DOHH2 (cell line): ENCODE measurements at regions not wholly inside any gene's neighbourhood (a gene's known extent, or its start where the extent isn't known, plus 50 kb on each side); places are given as distances from the start of the nearest gene placed in this dataset.

ENCODE experiments used
- H3F3A ChIP-seq: fragments of 200-600 bp; sonication (generic), shearing (Covaris generic); 2 replicates; pipeline ENCODE4 v1.6.0; 2016; ENCODE audit warnings: antibody characterized with exemption, mild to moderate bottlenecking; ENCODE audit not compliant: control insufficient read depth, insufficient read depth
- H3K27ac ChIP-seq: fragments of 200-600 bp; sonication (generic); 2 replicates; pipeline ENCODE4 v1.5.1; 2014; ENCODE audit warnings: low read depth, mild to moderate bottlenecking, low read length, moderate library complexity
- H3K27me3 ChIP-seq: fragments of 200-600 bp; sonication (generic); 2 replicates; pipeline ENCODE4 v1.6.1; 2014; ENCODE audit warnings: mild to moderate bottlenecking, low read length, mixed read lengths; ENCODE audit not compliant: control insufficient read depth
- H3K36me3 ChIP-seq: fragments of 200-600 bp; sonication (generic); 2 replicates; pipeline ENCODE4 v1.6.1; 2014; ENCODE audit warnings: mild to moderate bottlenecking, low read length, moderate library complexity, mixed read lengths; ENCODE audit not compliant: control insufficient read depth
- H3K4me1 ChIP-seq: fragments of 200-600 bp; sonication (generic); 2 replicates; pipeline ENCODE4 v1.6.1; 2014; ENCODE audit warnings: mild to moderate bottlenecking, low read length, mixed read lengths; ENCODE audit not compliant: control insufficient read depth
- H3K4me2 ChIP-seq: fragments of 200-600 bp; sonication (generic); 2 replicates; pipeline ENCODE4 v1.6.0; 2014; ENCODE audit warnings: mild to moderate bottlenecking, low read length, moderate library complexity
- H3K4me3 ChIP-seq: fragments of 200-600 bp; sonication (generic); 2 replicates; pipeline ENCODE4 v1.5.1; 2014; ENCODE audit warnings: mild to moderate bottlenecking, low read length, mixed read lengths
- H3K79me2 ChIP-seq: fragments of 200-600 bp; sonication (generic); 2 replicates; pipeline ENCODE4 v1.6.1; 2014; ENCODE audit warnings: mild to moderate bottlenecking, low read length, mixed read lengths; ENCODE audit not compliant: control insufficient read depth
- H3K9me2 ChIP-seq: fragments of 200-600 bp; sonication (generic); replicated peaks from 2 replicates; pipeline ENCODE4 v1.6.1; 2014; ENCODE audit warnings: mild to moderate bottlenecking, low read length, mixed read lengths; ENCODE audit not compliant: control insufficient read depth
- H3K9me3 ChIP-seq: fragments of 200-600 bp; sonication (generic); 2 replicates; pipeline ENCODE4 v1.6.1; 2014; ENCODE audit warnings: antibody characterized with exemption, low read length, mixed read lengths; ENCODE audit not compliant: control insufficient read depth, insufficient read depth
- H4K20me1 ChIP-seq: fragments of 200-600 bp; sonication (generic); 2 replicates; pipeline ENCODE4 v1.6.0; 2014; ENCODE audit warnings: low read depth, mild to moderate bottlenecking, antibody characterized with exemption, low read length, moderate library complexity; ENCODE audit not compliant: control insufficient read depth, insufficient read depth
- EZH2phosphoT487 ChIP-seq: fragments of 200-600 bp; sonication (generic); IDR thresholded peaks from 2 replicates; pipeline ENCODE4 v1.6.1; 2017; ENCODE audit warnings: borderline replicate concordance, mild to moderate bottlenecking, antibody characterized with exemption, low read length, moderate library complexity, mixed read lengths
- TF ChIP-seq, protein P1 (sequence below): fragments of 200-600 bp; sonication (generic); IDR thresholded peaks from one replicate; pipeline ENCODE4 v1.5.1; 2014; ENCODE audit warnings: antibody characterized with exemption, mild to moderate bottlenecking, low read depth, low read length; ENCODE audit not compliant: poor library complexity, severe bottlenecking

DNA sequence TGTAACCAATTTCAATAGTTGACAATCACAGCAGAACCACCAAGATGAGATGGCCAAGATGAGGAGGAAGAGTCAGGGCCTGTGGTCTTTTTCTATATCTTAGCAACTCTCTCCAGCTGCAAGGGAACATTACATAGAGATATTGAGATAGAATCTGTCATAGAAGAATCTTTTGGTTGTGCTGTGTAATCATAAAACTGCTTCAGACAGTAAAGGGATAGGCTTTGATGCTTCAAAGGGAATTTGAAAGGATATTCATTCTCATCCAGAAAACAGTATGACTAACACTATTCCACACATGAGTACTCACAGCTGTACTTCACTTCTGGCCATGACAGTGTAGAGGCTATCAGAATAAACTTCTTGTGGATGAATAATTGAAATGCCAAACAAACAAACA is 145.9 kb downstream of the YIPF5 start:
- Histone ChIP-seq H3K9me3 (peaks cover 2% of the 10 kb centered on the region; the same call in 1 of the 2 replicates), H3K4me2 (no peak overlapping the region), H4K20me1 (no peaks in the 10 kb centered on the region), H3K27ac (no peak overlapping the region), H3K27me3 (no peaks in the 10 kb centered on the region), H3K9me2 (no peaks in the 10 kb centered on the region), H3K79me2 (no peaks in the 10 kb centered on the region), H3K4me3 (no peak overlapping the region), H3K4me1 (peaks cover 4% of the 10 kb centered on the region), H3K36me3 (no peaks in the 10 kb centered on the region), H3F3A (no peaks in the 10 kb centered on the region)
- no peak for TF ChIP-seq EZH2phosphoT487
- TF ChIP-seq, protein P1, sequence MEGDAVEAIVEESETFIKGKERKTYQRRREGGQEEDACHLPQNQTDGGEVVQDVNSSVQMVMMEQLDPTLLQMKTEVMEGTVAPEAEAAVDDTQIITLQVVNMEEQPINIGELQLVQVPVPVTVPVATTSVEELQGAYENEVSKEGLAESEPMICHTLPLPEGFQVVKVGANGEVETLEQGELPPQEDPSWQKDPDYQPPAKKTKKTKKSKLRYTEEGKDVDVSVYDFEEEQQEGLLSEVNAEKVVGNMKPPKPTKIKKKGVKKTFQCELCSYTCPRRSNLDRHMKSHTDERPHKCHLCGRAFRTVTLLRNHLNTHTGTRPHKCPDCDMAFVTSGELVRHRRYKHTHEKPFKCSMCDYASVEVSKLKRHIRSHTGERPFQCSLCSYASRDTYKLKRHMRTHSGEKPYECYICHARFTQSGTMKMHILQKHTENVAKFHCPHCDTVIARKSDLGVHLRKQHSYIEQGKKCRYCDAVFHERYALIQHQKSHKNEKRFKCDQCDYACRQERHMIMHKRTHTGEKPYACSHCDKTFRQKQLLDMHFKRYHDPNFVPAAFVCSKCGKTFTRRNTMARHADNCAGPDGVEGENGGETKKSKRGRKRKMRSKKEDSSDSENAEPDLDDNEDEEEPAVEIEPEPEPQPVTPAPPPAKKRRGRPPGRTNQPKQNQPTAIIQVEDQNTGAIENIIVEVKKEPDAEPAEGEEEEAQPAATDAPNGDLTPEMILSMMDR, result no peak

DNA sequence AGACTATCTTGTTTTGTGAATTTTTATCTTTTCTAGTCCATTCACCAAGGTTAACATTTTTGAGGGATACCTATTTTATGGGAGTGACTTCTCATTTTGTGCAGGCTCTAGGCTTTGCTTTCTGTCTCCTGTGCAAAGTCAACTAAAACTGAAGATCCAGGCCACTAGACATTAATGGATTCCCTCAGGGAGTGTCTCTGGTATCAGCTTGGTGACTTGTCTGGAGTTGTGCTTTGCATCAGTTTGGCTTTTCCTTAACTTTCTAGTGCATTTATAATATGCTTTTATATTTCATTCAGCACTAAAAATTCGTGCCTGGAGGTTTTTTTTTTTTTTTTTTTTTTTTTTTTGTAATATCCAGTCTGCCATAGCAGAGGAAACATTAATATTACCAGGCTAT is 144.2 kb downstream of the YIPF5 start:
- Histone ChIP-seq H3K27ac (no peak overlapping the region), H3K4me3 (no peak overlapping the region), H3F3A (no peaks in the 10 kb centered on the region), H3K9me3 (peaks cover 2% of the 10 kb centered on the region; the same call in 1 of the 2 replicates), H3K4me2 (no peak overlapping the region), H3K36me3 (no peaks in the 10 kb centered on the region), H4K20me1 (no peaks in the 10 kb centered on the region), H3K9me2 (no peaks in the 10 kb centered on the region), H3K4me1 (peaks cover 4% of the 10 kb centered on the region), H3K27me3 (no peaks in the 10 kb centered on the region), H3K79me2 (no peaks in the 10 kb centered on the region)
- TF ChIP-seq, protein P1, result no peak
- no peak for TF ChIP-seq EZH2phosphoT487

DNA sequence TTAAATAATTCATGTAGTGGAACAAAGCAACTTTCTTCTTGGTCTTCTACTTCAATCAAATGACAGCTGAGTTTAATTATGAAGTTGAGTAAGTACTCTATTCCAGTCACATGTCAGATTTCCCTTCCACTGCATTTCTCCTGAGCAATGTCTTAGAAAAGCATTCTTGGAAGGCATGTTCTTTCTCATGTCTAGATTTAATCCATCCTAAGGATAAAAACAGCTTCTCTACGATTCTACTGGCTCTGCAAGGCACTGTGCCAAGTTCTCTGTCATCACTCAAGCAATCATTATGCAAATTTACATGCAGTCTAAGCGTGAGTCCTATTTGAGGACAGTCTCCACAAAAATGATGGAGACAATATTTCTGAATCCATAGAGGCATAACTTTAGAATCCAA is 142.4 kb downstream of the YIPF5 start:
- Histone ChIP-seq H3K4me1 (peaks cover 4% of the 10 kb centered on the region), H3K4me2 (no peak overlapping the region), H3K79me2 (no peaks in the 10 kb centered on the region), H3K9me2 (no peaks in the 10 kb centered on the region), H3K27me3 (no peaks in the 10 kb centered on the region; the same call in 1 of the 2 replicates), H3K36me3 (no peaks in the 10 kb centered on the region), H3K9me3 (no peaks in the 10 kb centered on the region), H3K27ac (no peak overlapping the region), H3K4me3 (no peak overlapping the region), H3F3A (no peaks in the 10 kb centered on the region), H4K20me1 (no peaks in the 10 kb centered on the region)
- TF ChIP-seq, protein P1, result no peak
- no peak for TF ChIP-seq EZH2phosphoT487
